NCI-H524 (cell line): ENCODE measurements at regions not wholly inside any gene's neighbourhood (a gene's known extent, or its start where the extent isn't known, plus 50 kb on each side); places are given as distances from the start of the nearest gene placed in this dataset.
"Not testable (repeated sequence)": the region's sequence is repeated elsewhere in the genome, so short reads cannot be mapped to it uniquely, and the experiment has no call there.

ENCODE experiments used
- DNase-seq, 2 experiments: peaks; one replicate each; lab custom pipeline; 2025; lab: John Stamatoyannopoulos, UW

DNA sequence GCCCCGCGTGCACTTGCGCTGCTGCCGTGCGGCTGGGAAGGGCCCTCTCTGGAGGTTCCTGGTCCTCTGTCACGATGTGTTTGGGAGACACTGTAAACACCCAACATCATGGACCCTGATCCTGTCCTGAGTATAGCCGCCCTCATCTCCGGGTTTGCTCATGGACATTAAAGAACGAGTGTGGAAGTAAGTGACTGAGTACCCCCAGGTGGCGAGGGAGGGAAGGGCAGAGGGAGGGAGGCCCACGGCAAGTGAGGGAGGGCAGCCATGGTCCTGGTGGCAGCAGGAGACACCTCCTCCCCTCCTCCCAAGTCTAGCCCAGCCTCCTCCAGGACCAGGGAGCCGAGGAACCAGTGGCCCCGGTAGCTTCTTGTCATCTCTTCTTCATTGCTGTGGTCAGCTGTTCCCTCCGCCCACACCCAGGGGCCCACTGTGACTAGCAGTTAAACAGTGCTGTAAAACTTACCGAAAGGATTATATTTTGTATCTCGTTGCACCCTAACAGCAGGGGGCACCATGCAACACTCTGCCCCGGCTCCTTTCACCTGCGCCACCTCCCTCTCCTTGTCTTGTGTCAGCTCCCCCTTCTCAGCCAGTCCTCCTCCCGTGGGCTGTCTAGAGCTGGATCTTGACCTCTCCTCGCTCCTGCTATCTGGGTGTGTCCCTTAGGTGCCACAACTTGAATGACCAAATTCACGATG is 566.5 kb upstream of the B3GAT1 start:
- no peak for DNase-seq

DNA sequence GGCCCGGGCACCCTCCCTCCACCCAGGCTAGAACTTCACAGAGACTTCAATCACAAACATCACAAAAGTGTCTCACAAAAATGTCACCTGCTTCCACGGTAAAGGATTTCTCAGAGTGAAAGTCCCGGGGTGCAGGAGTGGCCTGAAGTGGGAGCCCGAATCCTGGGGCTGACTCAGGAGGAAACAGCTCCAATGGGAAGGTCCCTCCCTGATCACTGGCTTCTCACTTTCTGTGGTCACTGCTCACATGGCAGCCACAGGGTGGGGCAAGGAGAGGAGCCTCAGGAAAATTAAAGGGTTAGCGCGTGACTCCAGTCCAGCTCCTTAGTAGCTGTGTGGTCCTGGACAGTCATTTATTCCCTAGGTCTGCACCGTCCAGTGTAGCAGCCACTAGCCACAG is 564.5 kb upstream of the B3GAT1 start:
- no peak for DNase-seq

DNA sequence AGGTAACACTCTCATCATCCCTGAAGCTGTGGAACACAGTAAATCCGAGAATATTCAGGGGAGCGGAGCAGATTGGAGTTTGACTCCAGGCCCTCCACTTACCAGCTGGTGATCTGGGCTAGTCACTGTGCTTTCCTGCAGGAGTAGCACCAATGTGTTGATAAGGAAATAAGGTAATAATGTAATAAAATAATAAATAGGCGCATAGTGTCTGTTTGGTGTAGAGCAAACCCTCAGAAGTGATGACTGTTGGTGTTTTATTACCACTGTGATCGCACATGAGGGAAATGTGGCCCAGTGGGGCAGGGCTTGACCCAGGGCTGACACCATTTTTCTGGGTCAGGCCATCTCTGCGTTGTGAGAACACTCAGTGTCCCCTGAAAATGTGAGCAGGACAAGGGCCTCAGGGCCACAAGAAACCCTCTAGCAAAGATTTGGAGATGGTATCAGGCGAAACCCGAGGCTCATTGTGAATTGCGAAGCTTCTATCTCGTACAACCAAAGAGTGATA is 563.9 kb upstream of the B3GAT1 start:
- DNase-seq: no peak

DNA sequence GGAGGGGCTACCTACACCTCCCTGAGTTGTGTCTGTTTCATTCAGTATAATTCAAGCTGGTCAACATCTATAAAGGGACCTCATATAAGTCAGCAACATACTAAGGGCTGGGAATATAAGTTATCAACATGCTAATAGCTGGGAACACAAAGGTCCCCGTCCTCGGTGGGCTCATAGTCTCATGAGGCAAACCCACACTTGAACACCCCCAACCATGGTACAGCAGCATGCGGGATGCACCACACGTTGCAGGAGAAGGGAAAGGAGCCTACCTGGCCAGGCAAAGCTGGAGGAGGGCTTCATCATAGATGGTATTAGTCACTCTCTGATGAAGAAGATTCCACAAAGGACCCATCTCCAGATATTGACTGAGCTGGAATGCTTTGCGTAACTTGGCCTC is 561.8 kb upstream of the B3GAT1 start:
- DNase-seq: no peak

DNA sequence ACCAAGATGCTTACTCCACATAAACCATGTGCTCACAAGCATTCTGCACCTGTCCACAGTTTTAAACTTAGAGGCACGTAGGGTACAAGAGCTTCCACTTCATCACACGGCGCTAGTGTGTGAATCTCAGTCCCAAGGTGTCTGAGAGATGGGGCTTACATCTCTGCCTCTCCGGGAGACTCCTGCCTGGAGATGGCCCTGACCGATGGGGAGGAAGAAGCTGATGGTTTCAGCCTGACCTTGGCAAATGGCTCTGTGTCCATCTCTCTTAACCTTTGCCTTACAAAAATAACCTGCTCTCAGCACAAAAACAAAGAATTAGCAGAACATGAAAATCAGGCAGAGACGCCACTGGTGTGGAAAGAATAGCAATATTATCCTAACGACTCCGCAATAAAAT is 559.3 kb upstream of the B3GAT1 start:
- DNase-seq: no peak

DNA sequence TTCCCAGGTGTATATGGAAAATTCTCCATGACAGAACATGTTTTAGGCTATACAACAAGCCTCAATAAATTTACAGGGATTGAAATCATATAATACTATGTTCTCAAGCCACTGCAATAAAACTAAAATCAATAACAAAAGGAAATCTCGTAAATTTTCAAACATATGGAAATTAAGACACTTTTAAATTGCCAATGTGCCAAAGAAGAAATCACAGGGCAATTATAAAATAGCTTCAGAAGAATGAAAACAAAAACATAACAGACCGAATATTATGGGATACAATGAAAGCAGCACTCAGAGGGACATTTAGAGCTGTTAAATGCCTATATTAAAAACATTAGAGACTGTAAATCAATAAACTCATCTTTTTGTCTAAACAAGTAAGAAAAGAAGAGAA is 555.7 kb upstream of the B3GAT1 start:
- DNase-seq: no peak

DNA sequence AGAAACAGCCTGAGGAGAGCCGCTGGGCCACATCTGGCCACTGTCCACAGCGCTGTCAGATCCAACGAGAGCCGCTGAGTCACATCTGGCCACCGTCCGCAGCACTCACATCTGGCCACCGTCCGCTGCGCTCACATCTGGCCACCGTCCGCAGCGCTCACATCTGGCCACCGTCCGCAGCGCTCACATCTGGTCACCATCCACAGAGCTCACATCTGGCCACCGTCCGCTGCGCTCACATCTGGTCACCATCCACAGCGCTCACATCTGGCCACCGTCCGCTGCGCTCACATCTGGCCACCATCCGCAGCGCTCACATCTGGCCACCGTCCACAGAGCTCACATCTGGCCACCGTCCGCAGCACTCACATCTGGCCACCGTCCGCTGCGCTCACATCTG is 549.3 kb upstream of the B3GAT1 start:
- DNase-seq: not testable (repeated sequence)

DNA sequence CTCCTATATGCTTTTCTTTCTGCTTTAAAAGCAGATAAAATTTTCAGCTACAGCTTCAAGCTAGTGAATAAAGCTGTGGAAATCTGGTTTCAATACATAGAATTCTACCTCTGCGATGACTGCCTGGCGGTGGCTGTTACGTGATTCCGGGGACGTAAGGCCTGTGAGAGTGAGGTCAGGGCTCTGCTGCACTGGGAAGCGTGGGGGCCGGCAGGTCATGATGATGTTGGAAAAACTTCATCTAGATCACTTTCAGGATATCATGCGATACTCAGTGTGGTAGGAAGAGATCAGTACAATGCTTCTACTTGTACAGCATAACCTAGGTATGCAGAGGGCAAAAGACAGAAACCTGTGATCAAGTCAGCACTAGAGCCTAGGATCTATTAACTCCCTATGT is 546.8 kb upstream of the B3GAT1 start:
- DNase-seq: no peak

DNA sequence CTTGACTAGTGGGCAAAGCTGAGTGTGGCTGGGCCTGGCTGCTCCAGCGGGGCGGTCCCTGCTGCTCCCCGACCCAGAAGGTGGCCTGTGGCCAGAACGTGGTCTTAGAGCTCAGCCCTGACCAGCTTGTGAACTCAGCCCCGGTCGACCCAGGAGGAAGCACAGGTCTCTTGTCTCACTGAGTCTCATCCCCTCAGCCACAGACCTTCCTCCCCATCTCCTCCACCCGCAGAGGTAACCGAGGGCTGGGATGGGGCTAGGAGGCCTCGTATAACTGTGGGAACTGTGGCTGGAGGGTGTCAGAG is 546.2 kb upstream of the B3GAT1 start:
- no peak for DNase-seq

DNA sequence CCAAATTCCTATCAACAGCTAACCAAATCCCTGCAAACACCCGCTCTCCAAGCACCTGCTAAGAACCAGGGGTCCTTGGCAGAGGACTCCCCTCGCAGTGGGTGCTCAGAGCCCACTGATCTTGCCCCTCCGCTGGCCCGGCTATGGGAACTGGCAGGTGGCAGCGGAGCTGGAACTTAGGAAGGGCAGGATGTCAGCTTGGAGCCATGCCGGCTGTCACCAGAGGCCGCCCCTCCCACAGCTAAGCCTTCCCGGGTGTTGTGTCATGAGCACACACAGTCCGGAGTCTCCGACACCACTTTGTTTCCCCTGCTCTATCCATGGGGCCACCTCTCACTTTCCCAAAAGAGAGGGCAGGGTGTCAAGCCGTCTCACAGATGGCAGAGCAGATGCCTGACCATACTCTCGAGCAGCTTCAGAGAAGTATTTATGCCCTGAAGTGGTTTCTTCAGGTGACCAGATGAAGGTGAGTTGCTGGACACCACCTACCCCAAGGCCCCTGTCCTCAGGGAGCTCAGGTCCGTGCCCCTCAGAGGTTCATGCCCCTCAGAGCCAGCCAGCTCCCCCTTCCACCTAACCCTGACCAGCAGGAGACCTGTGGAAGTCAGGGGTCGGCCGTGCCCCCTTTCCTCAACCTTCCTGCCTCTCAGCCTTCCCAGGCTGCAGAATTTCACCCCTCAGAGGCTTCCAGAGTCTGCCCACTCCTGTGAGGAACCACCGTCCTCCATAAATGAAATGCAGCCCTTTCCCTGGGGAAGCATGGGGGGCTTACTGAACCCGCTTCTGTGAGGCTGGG is 545.7 kb upstream of the B3GAT1 start:
- peak; percentile 64 to 74 for DNase-seq

DNA sequence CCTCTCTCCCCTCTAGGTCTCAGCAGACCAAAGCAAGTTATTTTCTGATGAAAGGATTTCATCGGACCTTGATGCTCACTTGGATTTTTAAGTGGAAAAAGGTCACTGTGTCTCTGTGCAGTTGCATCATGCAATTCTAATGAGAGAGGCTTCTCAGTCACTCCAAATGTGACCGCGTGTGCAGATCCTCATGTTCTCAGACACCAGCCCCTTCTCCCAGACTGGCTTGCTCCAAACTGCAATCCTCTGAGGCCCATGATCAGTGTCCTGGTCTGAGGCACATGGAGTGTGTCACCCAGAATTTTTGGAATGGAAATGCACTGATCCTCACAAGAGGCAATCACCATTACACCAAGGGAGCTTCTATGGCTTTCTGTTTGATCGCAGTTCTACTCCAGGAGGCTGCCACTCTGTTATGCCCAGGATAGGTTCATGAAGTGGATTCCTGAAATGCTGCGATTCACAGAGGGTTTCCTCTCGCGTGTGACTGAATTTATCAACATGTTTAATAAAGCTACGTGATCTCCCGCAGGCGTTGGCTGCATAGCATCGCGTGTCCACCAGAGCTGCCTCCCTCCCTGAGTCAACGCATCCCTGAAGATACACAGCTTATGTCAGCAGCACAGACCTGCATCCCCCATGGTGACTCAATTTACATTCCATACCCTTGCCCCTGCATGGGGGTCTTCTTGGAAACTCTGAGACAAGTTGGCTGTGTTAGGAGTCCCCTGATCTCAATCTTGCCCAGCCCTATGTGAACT is 544.6 kb upstream of the B3GAT1 start:
- DNase-seq: no peak

DNA sequence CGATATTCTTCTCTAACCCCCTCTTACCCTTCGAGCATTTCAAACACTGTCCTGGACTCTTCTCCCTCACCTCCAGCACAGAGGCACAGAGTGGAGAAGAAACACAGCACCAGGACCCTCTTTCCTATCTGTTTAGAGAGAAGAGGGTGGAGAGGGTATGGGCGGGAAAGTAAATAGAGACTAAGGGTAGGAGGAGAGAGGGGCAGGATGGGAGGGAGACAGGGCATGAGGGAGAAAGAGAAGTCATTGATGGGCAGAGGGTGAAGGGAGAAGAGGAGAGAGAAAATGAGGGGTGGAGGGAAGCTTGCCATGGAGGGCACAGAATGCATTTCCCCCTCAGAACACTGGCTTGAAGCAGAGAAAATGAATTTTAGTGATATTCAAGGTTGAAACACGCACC is 543.9 kb upstream of the B3GAT1 start:
- DNase-seq: not testable (repeated sequence)

DNA sequence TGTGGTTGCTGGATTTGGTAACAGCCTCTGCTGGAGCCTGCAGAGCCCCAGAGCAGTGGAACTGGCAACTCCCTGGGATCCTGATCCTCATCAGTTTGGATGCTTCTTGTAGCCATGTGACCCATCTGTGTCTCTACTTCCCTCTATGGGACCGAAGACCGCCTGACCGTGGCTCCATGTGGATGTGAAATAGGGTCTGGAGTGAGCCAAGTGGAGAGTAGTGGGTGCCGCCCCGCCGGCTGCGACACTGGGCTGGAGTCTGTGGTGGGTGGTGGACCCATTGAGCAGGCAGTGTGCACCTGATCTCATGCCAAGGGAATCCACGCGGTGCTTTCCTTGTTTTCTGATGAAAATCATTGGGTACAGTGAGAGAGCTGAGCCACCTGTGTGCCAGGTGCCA is 543.2 kb upstream of the B3GAT1 start:
- no peak for DNase-seq

DNA sequence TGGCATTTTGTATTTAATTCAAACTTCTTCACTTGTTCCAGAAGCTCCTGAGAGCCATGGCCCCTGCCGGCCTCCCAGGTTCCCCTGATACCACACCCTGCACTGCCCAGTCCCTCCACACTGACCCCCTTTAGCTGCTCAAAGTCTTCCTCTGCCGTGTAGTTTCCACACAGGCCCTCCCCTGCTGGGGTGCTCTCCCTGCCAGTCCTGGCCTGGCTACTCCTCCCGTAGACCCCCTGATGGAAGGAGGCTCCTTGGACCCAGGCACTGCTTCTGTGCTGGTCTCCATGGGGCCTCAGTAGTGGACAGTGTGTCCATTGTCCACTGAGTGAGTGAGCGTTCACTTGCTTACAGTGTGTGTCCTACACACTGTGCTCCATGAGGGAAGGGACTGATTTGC is 542.4 kb upstream of the B3GAT1 start:
- not testable (repeated sequence) for DNase-seq

DNA sequence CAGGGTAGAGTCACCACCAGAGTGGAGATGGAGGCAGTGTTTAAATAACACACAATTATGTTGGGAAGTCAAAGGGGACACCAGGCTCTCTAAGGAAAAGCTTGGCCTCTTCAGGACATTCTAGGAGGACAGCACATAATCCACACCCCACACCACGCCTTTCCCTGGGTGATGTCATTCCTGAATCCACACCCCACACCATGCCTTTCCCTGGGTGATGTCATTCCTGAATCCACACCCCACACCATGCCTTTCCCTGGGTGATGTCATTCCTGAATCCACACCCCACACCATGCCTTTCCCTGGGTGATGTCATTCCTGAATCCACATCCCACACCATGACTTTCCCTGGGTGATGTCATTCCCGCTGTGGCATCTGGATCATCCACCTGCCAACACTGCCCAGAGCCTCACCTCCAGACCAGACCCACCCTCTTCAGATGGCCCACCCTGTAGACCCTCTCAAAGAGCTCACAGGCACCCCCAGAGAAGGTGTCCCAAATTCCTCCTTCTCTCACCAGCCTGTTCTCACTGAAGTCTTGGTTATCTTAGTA is 541.5 kb upstream of the B3GAT1 start:
- DNase-seq: not testable (repeated sequence)

DNA sequence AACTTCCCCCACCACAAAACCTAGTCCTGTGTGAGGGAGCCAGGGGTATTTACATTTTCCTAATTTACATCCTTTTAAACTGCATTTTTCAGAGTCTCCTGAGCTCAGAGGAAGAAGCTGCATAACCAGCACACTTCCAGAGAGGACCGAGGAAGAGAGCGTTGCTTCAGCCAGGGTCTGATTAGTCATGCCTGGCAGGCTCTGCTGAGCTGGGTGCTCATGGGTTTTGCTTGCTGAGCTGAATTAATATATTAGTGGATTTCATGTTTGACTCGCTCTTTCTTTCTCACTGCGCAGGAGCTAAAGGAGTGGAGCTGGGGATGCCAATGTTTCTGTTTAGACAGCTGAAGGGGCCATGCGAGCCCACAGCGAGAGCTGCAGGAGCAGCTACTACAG is 539.3 kb upstream of the B3GAT1 start:
- DNase-seq: no peak

DNA sequence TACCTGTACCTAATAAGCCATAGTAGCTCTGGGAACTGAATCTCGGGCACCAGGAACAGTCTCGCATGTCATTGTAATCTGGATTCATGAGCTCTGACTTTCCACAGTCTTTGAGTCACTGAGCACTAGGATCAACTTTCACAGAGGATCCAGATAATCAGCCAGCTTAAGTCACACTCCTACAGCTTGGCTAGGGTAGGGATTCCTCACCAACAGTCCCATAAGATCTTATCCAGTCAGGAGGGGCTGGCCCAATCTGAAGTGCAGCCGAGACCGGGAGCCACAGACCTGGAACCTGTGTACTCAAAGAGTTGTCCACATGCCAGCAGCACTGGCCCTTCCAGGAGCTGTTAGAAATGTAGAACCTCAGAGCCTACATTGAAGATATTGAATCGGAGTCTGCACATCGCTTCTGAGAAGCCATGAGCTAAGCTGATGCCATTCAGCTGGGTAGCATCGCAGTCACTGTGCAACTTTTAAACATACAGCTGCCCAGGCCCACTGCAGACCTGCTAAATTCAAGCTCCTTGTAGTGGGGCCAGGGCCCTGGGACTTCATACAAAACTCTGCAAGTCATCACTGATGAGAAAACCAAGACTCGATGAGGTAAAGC is 538.8 kb upstream of the B3GAT1 start:
- DNase-seq: peak in 1 of 2 experiments; percentile 12

DNA sequence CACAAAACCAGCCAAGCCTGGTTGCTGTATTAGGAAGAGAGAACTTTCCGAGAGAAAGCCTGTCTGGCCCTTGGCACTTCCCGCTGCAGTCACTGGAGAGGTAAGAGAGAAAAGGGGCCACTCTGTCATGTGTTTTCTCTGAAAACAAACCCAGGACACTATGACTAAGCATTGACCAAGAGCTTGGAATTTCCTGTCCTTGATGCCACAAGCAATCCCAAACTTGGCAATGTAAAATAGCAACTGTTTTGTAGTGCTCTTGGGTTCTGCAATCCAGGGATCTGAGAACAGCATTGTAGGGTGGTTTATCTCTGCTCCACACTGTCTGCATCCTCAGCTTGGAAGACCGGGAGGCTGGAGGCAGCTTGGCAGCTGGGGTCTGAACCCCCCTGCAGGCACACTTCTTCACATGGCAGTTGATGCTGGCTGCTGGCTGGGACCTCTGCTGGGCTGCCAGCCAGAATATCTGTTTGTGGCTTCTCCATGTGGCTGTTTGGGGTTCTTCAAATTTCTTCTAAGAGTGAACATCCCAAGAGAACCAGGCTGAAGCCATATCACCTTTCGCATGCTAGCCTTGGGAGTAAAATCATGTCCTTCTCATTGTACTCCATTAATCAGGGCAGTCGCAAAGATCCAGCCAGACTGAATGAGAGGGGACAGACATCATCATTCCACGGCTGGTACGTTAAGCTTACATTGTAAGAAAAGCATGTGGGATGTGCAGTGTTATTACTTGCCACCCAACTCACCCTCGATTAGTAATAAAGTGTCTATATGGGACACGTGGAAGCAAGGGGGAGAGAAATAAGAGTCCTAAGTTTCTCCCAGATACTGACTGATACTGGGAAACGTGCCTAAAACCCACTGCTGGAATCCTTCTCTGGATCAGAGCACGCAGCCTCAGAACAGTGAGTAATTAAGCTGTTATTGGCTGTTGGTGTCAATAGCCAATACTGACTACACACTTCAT is 537.4 kb upstream of the B3GAT1 start:
- no peak for DNase-seq

DNA sequence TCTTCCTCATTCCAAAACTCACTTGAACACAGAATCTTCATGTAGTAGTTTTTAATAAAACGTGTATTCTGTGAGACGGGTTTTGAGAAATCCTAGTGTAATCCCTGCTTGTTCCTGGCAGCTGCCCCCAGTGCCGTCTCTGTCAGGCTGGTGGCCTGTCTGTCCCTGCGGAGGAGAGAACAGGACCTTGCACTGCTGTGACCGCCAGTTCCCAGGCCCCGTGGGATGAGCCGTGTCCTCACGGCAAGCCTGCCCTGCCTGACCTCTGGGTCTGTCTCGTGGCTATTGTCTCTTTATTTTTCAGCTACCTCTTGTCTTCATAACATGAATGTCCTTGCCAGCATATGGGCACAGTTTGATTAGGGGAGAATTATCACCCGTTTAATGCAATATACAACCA is 535.5 kb upstream of the B3GAT1 start:
- DNase-seq: no peak

DNA sequence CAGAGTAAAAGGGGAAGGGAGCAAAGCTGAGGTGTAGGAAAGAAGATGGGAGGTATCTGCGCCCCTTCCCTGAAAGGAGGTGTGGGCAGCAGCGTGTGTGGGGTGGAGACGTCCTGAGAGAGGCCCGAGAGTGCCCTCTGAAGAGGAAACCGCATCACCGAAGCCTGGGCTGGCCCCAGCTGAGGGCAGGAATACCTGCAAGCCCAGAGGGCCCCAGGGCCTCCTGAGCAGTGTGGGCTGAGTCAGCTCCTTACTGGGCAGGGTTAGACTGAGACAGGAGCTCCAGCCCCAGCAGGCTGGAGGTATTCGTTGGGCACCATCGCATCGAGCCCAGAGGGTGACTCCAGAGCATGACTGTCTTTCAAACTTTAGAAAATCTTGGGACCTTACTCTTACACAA is 534.0 kb upstream of the B3GAT1 start:
- DNase-seq: no peak

DNA sequence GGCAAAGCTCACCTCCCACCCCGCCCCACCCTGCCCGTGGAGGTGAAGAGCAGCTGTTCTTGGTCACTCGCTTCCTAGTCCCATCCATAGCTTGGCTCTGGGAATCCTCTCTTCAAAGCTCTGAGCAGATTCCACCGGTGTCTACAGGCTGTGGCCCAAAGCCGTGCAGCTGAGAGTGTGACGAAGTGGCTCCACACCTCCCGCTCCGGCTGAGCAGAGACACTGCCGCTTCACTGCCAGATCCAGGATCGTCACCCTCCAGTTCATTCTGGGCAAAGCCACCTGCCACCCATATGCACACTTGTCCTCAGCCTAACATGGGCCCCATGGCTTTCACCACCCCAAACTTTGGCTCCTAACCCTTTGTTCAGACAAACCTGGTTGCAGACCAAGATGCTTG is 532.9 kb upstream of the B3GAT1 start:
- DNase-seq: peak in 1 of 2 experiments; percentile 10
